K562 (cell line): ENCODE measurements at regions not wholly inside any gene's neighbourhood (a gene's known extent, or its start where the extent isn't known, plus 50 kb on each side); places are given as distances from the start of the nearest gene placed in this dataset.

Experiments
- ARNT ChIP-seq, 2 experiments: fragments of 450-650 bp; IDR thresholded peaks; 2 replicates each; pipeline ENCODE4 v1.6.1; 2016; ENCODE audit warnings: mild to moderate bottlenecking in 1 of 2
- ASH1L ChIP-seq: fragments of 450-650 bp; IDR thresholded peaks from 2 replicates; pipeline ENCODE4 v1.6.1; 2018; ENCODE audit warnings: borderline replicate concordance, mild to moderate bottlenecking, low read depth; ENCODE audit not compliant: partially characterized antibody
- BRCA1 ChIP-seq, 2 experiments: fragments of 450-650 bp in 1 of 2; sonication (generic) in 1 of 2; formaldehyde crosslinking in 1 of 2; IDR thresholded peaks; 2 replicates each; pipeline versions ENCODE4 v1.5.0 to v1.6.1; 2017 to 2020; ENCODE audit warnings: mild to moderate bottlenecking in 1 of 2, missing genetic modification reagents in 1 of 2
- FOXJ3 ChIP-seq: sonication (generic); formaldehyde crosslinking; IDR thresholded peaks from 2 replicates; pipeline ENCODE4 v1.4.0; 2020; ENCODE audit warnings: mild to moderate bottlenecking, missing genetic modification reagents
- HDAC1 ChIP-seq, 2 experiments: fragments of 450-650 bp; IDR thresholded peaks; 2 replicates each; pipeline ENCODE4 v1.6.1; 2016 to 2017; ENCODE audit warnings: inconsistent platforms in 1 of 2, mild to moderate bottlenecking in 1 of 2, moderate library complexity in 1 of 2
- HNRNPLL ChIP-seq: fragments of 200-400 bp; formaldehyde crosslinking; IDR thresholded peaks from 2 replicates; pipeline ENCODE4 v1.6.1; 2017; ENCODE audit warnings: low read length, low read depth, mild to moderate bottlenecking; ENCODE audit not compliant: poor library complexity, severe bottlenecking
- KDM4B ChIP-seq, 2 experiments: fragments of 450-650 bp in 1 of 2; sonication (generic) in 1 of 2; IDR thresholded peaks; 2 replicates each; pipeline ENCODE4 v1.6.1; 2016 to 2017; ENCODE audit warnings: borderline replicate concordance in 2 of 2, antibody characterized with exemption in 1 of 2, low read depth in 1 of 2, mild to moderate bottlenecking in 1 of 2
- KLF10 ChIP-seq: fragments of 250-450 bp; sonication (Bioruptor Pico); IDR thresholded peaks from 2 replicates; pipeline ENCODE4 v1.6.1; 2021; ENCODE audit warnings: matching md5 sums
- MTA2 ChIP-seq: fragments of 450-650 bp; IDR thresholded peaks from 2 replicates; pipeline ENCODE4 v1.6.1; 2016; ENCODE audit warnings: low read depth
- MTA3 ChIP-seq: fragments of 450-650 bp; formaldehyde crosslinking; IDR thresholded peaks from 2 replicates; pipeline ENCODE4 v1.6.1; 2017; ENCODE audit warnings: mild to moderate bottlenecking, borderline replicate concordance
- NBN ChIP-seq: fragments of 450-650 bp; IDR thresholded peaks from 2 replicates; pipeline ENCODE4 v1.6.1; 2016; ENCODE audit warnings: low read depth, mild to moderate bottlenecking
- NCOA4 ChIP-seq: fragments of 450-650 bp; IDR thresholded peaks from 2 replicates; pipeline ENCODE4 v1.6.1; 2018; ENCODE audit warnings: mild to moderate bottlenecking; ENCODE audit not compliant: partially characterized antibody
- NFXL1 ChIP-seq: fragments of 450-650 bp; formaldehyde crosslinking; IDR thresholded peaks from 2 replicates; pipeline ENCODE4 v1.4.0; 2021; ENCODE audit warnings: mild to moderate bottlenecking
- PRPF4 ChIP-seq: fragments of 200-400 bp; formaldehyde crosslinking; IDR thresholded peaks from one replicate; pipeline ENCODE4 v1.6.1; 2017; ENCODE audit warnings: low read length, low read depth, mild to moderate bottlenecking; ENCODE audit not compliant: insufficient read depth, poor library complexity, severe bottlenecking
- RBFOX2 ChIP-seq: fragments of 200-400 bp; formaldehyde crosslinking; IDR thresholded peaks from 2 replicates; pipeline ENCODE4 v1.6.1; 2017; ENCODE audit warnings: low read depth, mild to moderate bottlenecking, low read length, moderate library complexity
- TEAD2 ChIP-seq: fragments of 450-650 bp; IDR thresholded peaks from 2 replicates; pipeline ENCODE4 v1.6.1; 2016; ENCODE audit warnings: missing genetic modification characterization, control low read depth, missing compliant biosample characterization
- TEAD4 ChIP-seq, 2 experiments: sonication (generic) in 1 of 2; formaldehyde crosslinking in 1 of 2; IDR thresholded peaks; 2 replicates each; pipeline versions ENCODE4 v1.6.1 to v1.8.0; 2012 to 2022; ENCODE audit warnings: borderline replicate concordance in 1 of 2, inconsistent platforms in 1 of 2, low read length in 1 of 2, mild to moderate bottlenecking in 1 of 2, missing genetic modification reagents in 1 of 2
- TSC22D4 ChIP-seq: fragments of 450-650 bp; IDR thresholded peaks from 2 replicates; pipeline ENCODE4 v1.6.1; 2016; ENCODE audit warnings: missing genetic modification characterization, missing biosample characterization, control low read depth
- TF ChIP-seq, protein P1 (sequence below): fragments of 250-450 bp; sonication (Bioruptor Pico); IDR thresholded peaks from 2 replicates; pipeline ENCODE4 v1.8.0; 2021; ENCODE audit warnings: mild to moderate bottlenecking, moderate library complexity
- TF ChIP-seq, protein P2 (sequence below): sonication (generic); formaldehyde crosslinking; IDR thresholded peaks from 2 replicates; pipeline ENCODE4 v1.8.1; 2023; ENCODE audit warnings: mild to moderate bottlenecking, missing genetic modification reagents
- TF ChIP-seq, protein P3 (sequence below): fragments of 450-650 bp; formaldehyde crosslinking; IDR thresholded peaks from 2 replicates; pipeline ENCODE4 v1.4.0; 2022; ENCODE audit warnings: missing genetic modification characterization
- TF ChIP-seq, protein P4 (sequence below): IDR thresholded peaks from 2 replicates; pipeline ENCODE4 v1.6.1; 2011; ENCODE audit not compliant: insufficient read length; ENCODE audit errors: extremely low read depth
- TF ChIP-seq, protein P5 (sequence below): sonication (generic); formaldehyde crosslinking; IDR thresholded peaks from 2 replicates; pipeline ENCODE4 v1.9.0; 2022; ENCODE audit warnings: mild to moderate bottlenecking, missing genetic modification reagents

DNA sequence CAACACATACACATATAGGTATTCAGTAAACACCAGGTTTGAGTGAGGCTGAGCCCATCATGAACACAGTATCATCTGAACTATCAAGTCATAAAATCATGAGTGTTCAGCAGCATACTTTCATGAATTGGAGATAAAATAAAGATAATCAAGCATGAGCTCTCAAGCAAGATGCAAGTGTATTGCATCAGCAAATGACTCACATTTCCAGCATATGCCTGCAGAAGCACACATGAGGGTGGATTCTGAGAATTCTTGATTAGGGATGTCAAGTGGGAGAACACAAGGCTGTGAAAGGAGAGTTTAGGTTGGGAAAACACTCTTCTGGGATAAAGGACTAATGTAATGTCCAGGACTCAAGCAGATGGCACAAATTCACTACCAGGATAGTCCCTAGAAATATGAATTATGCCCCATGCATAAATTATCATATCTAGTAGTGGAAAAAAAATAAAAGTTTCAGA is 299.2 kb downstream of the SRGAP2C start (continued):
- TF ChIP-seq, protein P1, sequence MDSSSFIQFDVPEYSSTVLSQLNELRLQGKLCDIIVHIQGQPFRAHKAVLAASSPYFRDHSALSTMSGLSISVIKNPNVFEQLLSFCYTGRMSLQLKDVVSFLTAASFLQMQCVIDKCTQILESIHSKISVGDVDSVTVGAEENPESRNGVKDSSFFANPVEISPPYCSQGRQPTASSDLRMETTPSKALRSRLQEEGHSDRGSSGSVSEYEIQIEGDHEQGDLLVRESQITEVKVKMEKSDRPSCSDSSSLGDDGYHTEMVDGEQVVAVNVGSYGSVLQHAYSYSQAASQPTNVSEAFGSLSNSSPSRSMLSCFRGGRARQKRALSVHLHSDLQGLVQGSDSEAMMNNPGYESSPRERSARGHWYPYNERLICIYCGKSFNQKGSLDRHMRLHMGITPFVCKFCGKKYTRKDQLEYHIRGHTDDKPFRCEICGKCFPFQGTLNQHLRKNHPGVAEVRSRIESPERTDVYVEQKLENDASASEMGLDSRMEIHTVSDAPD (CRISPR knock-in tag), result no peak
- TF ChIP-seq KDM4B (IDR thresholded peaks at IDR 0.05; ENCODE audit: borderline replicate concordance in 2 of 2, low read depth in 1 of 2), result no peak
- TF ChIP-seq, protein P2, sequence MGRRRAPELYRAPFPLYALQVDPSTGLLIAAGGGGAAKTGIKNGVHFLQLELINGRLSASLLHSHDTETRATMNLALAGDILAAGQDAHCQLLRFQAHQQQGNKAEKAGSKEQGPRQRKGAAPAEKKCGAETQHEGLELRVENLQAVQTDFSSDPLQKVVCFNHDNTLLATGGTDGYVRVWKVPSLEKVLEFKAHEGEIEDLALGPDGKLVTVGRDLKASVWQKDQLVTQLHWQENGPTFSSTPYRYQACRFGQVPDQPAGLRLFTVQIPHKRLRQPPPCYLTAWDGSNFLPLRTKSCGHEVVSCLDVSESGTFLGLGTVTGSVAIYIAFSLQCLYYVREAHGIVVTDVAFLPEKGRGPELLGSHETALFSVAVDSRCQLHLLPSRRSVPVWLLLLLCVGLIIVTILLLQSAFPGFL, result no peak
- no peak for TF ChIP-seq HNRNPLL
- no peak for TF ChIP-seq KLF10 (CRISPR knock-in tag)
- no peak for TF ChIP-seq MTA2
- TF ChIP-seq ARNT (IDR thresholded peaks at IDR 0.05), result no peak
- no peak for TF ChIP-seq PRPF4
- TF ChIP-seq RBFOX2, result no peak
- TF ChIP-seq NFXL1 (CRISPR knock-in tag), result peak; percentile 11; the same call in 1 of the 2 replicates
- TF ChIP-seq TEAD2, result no peak
- TF ChIP-seq, protein P3, sequence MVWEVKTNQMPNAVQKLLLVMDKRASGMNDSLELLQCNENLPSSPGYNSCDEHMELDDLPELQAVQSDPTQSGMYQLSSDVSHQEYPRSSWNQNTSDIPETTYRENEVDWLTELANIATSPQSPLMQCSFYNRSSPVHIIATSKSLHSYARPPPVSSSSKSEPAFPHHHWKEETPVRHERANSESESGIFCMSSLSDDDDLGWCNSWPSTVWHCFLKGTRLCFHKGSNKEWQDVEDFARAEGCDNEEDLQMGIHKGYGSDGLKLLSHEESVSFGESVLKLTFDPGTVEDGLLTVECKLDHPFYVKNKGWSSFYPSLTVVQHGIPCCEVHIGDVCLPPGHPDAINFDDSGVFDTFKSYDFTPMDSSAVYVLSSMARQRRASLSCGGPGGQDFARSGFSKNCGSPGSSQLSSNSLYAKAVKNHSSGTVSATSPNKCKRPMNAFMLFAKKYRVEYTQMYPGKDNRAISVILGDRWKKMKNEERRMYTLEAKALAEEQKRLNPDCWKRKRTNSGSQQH (CRISPR knock-in tag), result no peak
- TF ChIP-seq NBN, result no peak
- no peak for TF ChIP-seq MTA3
- TF ChIP-seq, protein P4, sequence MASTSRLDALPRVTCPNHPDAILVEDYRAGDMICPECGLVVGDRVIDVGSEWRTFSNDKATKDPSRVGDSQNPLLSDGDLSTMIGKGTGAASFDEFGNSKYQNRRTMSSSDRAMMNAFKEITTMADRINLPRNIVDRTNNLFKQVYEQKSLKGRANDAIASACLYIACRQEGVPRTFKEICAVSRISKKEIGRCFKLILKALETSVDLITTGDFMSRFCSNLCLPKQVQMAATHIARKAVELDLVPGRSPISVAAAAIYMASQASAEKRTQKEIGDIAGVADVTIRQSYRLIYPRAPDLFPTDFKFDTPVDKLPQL, result no peak
- no peak for TF ChIP-seq NCOA4
- no peak for TF ChIP-seq FOXJ3
- no peak for TF ChIP-seq ASH1L
- TF ChIP-seq HDAC1 (IDR thresholded peaks at IDR 0.05), result no peak
- TF ChIP-seq BRCA1 (IDR thresholded peaks at IDR 0.05), result no peak
- TF ChIP-seq BRCA1 (CRISPR knock-in tag; IDR thresholded peaks at IDR 0.05), result no peak
- TF ChIP-seq TEAD4 (IDR thresholded peaks at IDR 0.05; ENCODE audit: low read length), result peak; percentile 42; the same call in 1 of the 2 replicates
- TF ChIP-seq TEAD4 (CRISPR knock-in tag; IDR thresholded peaks at IDR 0.05; ENCODE audit: borderline replicate concordance), result no peak
- no peak for TF ChIP-seq TSC22D4 (tag)
- TF ChIP-seq, protein P5, sequence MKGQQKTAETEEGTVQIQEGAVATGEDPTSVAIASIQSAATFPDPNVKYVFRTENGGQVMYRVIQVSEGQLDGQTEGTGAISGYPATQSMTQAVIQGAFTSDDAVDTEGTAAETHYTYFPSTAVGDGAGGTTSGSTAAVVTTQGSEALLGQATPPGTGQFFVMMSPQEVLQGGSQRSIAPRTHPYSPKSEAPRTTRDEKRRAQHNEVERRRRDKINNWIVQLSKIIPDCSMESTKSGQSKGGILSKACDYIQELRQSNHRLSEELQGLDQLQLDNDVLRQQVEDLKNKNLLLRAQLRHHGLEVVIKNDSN, result no peak
